ENCODE measurements at regions not wholly inside any gene's neighbourhood (a gene's known extent, or its start where the extent isn't known, plus 50 kb on each side); places are given as distances from the start of the nearest gene placed in this dataset.

GRCh38 chr5:39498278-39498952, 73.6 kb upstream of the DAB2 start:
- TF ChIP-seq POLR2A (IDR thresholded peaks at IDR 0.05) (no peak), CTCF (IDR thresholded peaks at IDR 0.05) (no peak), POLR2AphosphoS5 (IDR thresholded peaks at IDR 0.05) (no peak), EP300 (IDR thresholded peaks at IDR 0.05) (no peak)
